Activated naive CD4-positive, alpha-beta T cell treated with anti-CD3 and anti-CD28 coated beads for 36 hours (primary cell): ENCODE measurements at regions not wholly inside any gene's neighbourhood (a gene's known extent, or its start where the extent isn't known, plus 50 kb on each side); places are given as distances from the start of the nearest gene placed in this dataset.

Experiments used
- CTCF ChIA-PET: fragments of 350-600 bp; sonication (Branson Sonifier 250); formaldehyde crosslinking; loops from one replicate; lab custom pipeline; 2021; ENCODE audit warnings: antibody characterized with exemption; lab: Charles Lee
- DNase-seq: peaks from one replicate; pipeline ENCODE4 v3.0.0-alpha.2; 2020
- H3K27ac Mint-ChIP-seq: one replicate; pipeline ENCODE4 v1.8.0; 2021; ENCODE audit warnings: mild to moderate bottlenecking, mixed read lengths
- H3K27me3 Mint-ChIP-seq: one replicate; pipeline ENCODE4 v1.8.0; 2021; ENCODE audit warnings: low read depth, mixed read lengths
- H3K36me3 Mint-ChIP-seq: one replicate; pipeline ENCODE4 v1.8.0; 2021; ENCODE audit warnings: low read depth, mixed read lengths
- H3K4me1 Mint-ChIP-seq: one replicate; pipeline ENCODE4 v1.8.0; 2021; ENCODE audit warnings: low read depth, mixed read lengths
- H3K4me3 Mint-ChIP-seq: one replicate; pipeline ENCODE4 v1.8.0; 2021; ENCODE audit warnings: mild to moderate bottlenecking, moderate library complexity, mixed read lengths
- H3K9me3 Mint-ChIP-seq: one replicate; pipeline ENCODE4 v1.8.0; 2021; ENCODE audit warnings: mixed read lengths
- intact Hi-C: fragments of 100-400 bp; cut with micrococcal nuclease; formaldehyde crosslinking; loops from one replicate; pipeline ENCODE4 v1.15.1; 2023

GRCh38 chr2:118668431-118669424 lies 178.7 kb downstream of the EN1 start:
- CTCF ChIA-PET, result no interaction called here
- Mint-ChIP-seq H3K4me1 (no peaks in the 10 kb centered on the region), H3K36me3 (no peaks in the 10 kb centered on the region), H3K9me3 (no peaks in the 10 kb centered on the region), H3K27ac (no peak overlapping the region), H3K27me3 (peaks cover 3% of the 10 kb centered on the region), H3K4me3 (no peak overlapping the region)
- no peak for DNase-seq
- intact Hi-C loops, result no loop called here

- Mint-ChIP-seq H3K36me3 (no peaks in the 10 kb centered on the region), H3K4me1 (no peaks in the 10 kb centered on the region), H3K4me3 (no peak overlapping the region), H3K9me3 (no peaks in the 10 kb centered on the region), H3K27ac (no peak overlapping the region), H3K27me3 (peaks cover 3% of the 10 kb centered on the region)
- intact Hi-C loops, result no loop called here
- no peak for DNase-seq
- CTCF ChIA-PET, result no interaction called here
Observed at GRCh38 chr2:118667964-118668363, 179.5 kb downstream of the EN1 start.

DNA sequence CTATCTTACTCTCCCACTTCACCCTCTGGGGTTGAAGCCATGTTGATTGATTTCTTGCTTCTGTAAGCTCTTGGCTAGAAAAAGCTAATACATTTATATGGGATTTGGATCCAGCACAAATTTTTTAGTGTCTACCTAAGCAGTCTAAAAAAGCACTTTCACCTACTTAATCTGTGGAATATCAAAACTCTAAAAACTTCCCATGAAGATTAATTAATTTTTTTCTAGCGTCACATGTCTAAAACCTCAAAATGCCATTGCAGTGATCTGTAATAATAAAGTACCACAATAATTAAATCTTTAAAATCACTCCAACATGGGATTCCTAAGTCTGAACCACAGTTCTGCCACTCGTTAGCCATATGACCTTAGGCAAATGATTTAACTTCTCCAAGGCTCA lies 180.1 kb downstream of the EN1 start:
- intact Hi-C loops, result no loop called here
- Mint-ChIP-seq H3K27ac (no peak overlapping the region), H3K27me3 (peaks cover 3% of the 10 kb centered on the region), H3K9me3 (no peaks in the 10 kb centered on the region), H3K4me1 (no peaks in the 10 kb centered on the region), H3K36me3 (no peaks in the 10 kb centered on the region), H3K4me3 (no peak overlapping the region)
- no peak for DNase-seq
- CTCF ChIA-PET, result no interaction called here

DNA sequence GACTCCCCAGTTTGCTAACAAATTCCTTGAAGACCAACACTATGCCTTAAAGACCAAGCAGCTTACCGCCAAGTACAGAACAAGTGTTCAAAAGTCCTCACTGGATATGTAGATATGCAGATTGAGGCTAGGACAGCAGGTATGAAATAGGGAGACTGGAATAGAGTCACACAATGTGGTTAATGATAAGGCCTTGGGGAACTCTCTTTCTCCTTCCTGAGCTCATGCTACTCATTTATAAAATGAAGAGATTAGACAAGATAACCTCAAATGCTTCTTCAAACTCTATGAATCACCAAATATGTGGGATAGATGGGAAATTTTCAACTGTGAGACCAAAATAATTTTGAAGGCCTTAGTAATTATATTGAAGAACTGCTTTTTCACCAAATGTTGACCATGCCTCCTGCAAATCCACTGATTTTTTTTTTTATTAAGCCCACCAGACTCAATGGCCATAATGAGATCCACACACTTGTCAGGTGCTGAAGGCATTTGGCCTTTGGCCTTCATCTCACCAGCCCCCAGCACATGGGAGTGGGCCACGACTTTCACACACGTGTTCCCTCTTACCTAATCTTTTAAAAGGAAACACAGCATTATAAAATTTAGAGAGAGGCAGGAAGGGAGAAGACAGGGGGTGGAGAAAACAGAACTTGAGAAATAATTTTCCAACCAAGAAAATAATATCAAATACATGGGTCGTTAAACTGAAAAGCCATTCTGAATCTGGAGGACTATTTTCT lies 181.5 kb downstream of the EN1 start:
- Mint-ChIP-seq H3K27me3 (peaks cover 3% of the 10 kb centered on the region), H3K36me3 (no peaks in the 10 kb centered on the region), H3K4me1 (no peaks in the 10 kb centered on the region), H3K9me3 (no peaks in the 10 kb centered on the region), H3K27ac (no peak overlapping the region), H3K4me3 (no peak overlapping the region)
- intact Hi-C loops, result no loop called here
- DNase-seq, result no peak
- CTCF ChIA-PET, result no interaction called here

- no peak for DNase-seq
- H3K27ac Mint-ChIP-seq, result no peak overlapping the region
- no peak overlapping the region for H3K4me3 Mint-ChIP-seq
- intact Hi-C loops, result no loop called here
- no peaks in the 10 kb centered on the region for H3K9me3 Mint-ChIP-seq
- CTCF ChIA-PET, result no interaction called here
- peaks cover 3% of the 10 kb centered on the region for H3K27me3 Mint-ChIP-seq
- no peaks in the 10 kb centered on the region for H3K4me1 Mint-ChIP-seq
- no peaks in the 10 kb centered on the region for H3K36me3 Mint-ChIP-seq
Observed at GRCh38 chr2:118661179-118661578, 186.3 kb downstream of the EN1 start.

DNA sequence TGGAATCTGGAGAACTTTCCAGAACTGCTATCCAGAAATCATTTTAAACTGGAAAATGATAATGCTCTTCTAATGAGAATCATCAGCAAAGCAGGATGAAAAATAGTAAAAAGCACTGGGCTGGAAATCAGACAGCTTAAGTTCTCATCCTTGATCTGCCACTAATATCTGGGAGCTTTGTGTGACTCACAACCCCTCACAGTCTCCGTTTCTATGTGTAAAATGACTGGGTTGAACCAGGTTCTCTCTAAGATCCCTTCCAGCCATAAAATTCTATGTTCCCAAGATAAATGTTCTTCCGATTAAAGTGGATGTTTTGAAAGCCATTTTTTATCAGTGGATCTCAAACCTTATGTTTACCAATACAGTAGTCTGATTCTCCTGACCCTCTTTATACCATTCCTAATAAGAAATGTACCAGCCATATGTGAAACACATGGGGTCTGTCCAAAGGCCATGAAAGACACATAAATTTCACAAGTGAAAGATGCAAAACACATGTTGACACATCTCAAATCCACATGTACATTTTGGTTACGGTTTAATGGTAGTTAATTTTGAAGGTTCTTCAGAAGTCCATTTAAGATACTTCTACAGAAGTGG lies 188.8 kb downstream of the EN1 start:
- Mint-ChIP-seq H3K27ac (no peak overlapping the region), H3K9me3 (no peaks in the 10 kb centered on the region), H3K4me3 (no peak overlapping the region), H3K27me3 (no peaks in the 10 kb centered on the region), H3K4me1 (no peaks in the 10 kb centered on the region), H3K36me3 (no peaks in the 10 kb centered on the region)
- intact Hi-C loops, result no loop called here
- no peak for DNase-seq
- CTCF ChIA-PET, result no interaction called here

- CTCF ChIA-PET, result no interaction called here
- no peaks in the 10 kb centered on the region for H3K36me3 Mint-ChIP-seq
- H3K4me1 Mint-ChIP-seq, result no peaks in the 10 kb centered on the region
- intact Hi-C loops, result no loop called here
- H3K9me3 Mint-ChIP-seq, result no peaks in the 10 kb centered on the region
- H3K4me3 Mint-ChIP-seq, result no peak overlapping the region
- H3K27ac Mint-ChIP-seq, result no peak overlapping the region
- no peaks in the 10 kb centered on the region for H3K27me3 Mint-ChIP-seq
- DNase-seq, result no peak
Observed at GRCh38 chr2:118657466-118657865, 190.0 kb downstream of the EN1 start.

- H3K9me3 Mint-ChIP-seq, result peaks cover 13% of the 10 kb centered on the region
- DNase-seq, result no peak
- intact Hi-C loops, result no loop called here
- H3K27me3 Mint-ChIP-seq, result peaks cover 5% of the 10 kb centered on the region
- H3K4me3 Mint-ChIP-seq, result no peak overlapping the region
- CTCF ChIA-PET, result no interaction called here
- H3K27ac Mint-ChIP-seq, result no peak overlapping the region
- no peaks in the 10 kb centered on the region for H3K4me1 Mint-ChIP-seq
- H3K36me3 Mint-ChIP-seq, result no peaks in the 10 kb centered on the region
Observed at GRCh38 chr2:118654945-118655344, 192.5 kb downstream of the EN1 start.

DNA sequence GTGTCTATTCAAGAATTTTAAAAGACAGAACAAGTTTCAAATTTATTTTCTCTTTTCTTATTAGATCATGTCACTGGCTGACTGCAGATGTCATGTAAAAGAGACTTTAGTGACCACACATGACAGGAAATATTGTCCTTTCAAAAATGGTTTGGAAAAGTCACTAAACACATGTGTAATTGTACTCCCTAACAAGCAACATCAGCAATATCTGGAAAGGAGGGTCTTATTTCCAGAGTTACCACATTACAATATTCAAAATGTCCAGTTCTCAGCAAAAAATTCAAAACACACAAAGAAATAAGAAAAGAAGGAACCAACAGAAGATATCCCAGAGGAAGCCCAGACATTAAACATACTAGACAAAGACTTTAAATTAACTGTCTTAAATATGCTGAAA lies 197.1 kb downstream of the EN1 start:
- no peaks in the 10 kb centered on the region for H3K36me3 Mint-ChIP-seq
- no peak overlapping the region for H3K27ac Mint-ChIP-seq
- no peak for DNase-seq
- no peak overlapping the region for H3K4me3 Mint-ChIP-seq
- CTCF ChIA-PET, result no interaction called here
- H3K4me1 Mint-ChIP-seq, result no peaks in the 10 kb centered on the region
- H3K27me3 Mint-ChIP-seq, result peaks cover 12% of the 10 kb centered on the region
- intact Hi-C loops, result no loop called here
- H3K9me3 Mint-ChIP-seq, result peaks cover 15% of the 10 kb centered on the region

- Mint-ChIP-seq H3K27ac (no peak overlapping the region), H3K4me3 (no peak overlapping the region), H3K36me3 (no peaks in the 10 kb centered on the region), H3K27me3 (peaks cover 12% of the 10 kb centered on the region), H3K9me3 (peaks cover 7% of the 10 kb centered on the region), H3K4me1 (no peaks in the 10 kb centered on the region)
- intact Hi-C loops, result no loop called here
- CTCF ChIA-PET, result no interaction called here
- no peak for DNase-seq
Observed at GRCh38 chr2:118645876-118646275, 201.6 kb downstream of the EN1 start.

DNA sequence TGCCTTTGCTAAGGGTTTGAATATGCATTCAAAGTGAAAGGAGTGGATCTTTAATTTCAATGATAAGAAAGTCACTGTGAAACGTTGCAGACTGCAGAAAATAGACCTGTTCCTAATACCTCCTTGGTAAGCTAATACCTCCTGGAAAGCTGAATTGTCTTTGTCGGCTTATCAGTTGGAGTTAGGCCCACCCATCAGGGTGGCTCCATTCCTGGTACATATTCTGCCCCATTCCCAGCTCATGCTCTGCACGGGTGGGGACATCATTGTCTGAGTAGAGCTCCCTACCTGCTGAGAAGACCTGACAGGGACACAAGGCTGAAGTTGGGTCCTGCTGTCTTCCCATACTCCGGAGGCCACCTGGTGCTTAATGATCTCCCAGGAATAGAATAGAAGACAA lies 203.3 kb downstream of the EN1 start:
- no peak for DNase-seq
- Mint-ChIP-seq H3K4me3 (no peak overlapping the region), H3K4me1 (no peaks in the 10 kb centered on the region), H3K9me3 (no peaks in the 10 kb centered on the region), H3K27ac (no peak overlapping the region), H3K27me3 (peaks cover 3% of the 10 kb centered on the region), H3K36me3 (no peaks in the 10 kb centered on the region)
- CTCF ChIA-PET, result no interaction called here
- intact Hi-C loops, result no loop called here

DNA sequence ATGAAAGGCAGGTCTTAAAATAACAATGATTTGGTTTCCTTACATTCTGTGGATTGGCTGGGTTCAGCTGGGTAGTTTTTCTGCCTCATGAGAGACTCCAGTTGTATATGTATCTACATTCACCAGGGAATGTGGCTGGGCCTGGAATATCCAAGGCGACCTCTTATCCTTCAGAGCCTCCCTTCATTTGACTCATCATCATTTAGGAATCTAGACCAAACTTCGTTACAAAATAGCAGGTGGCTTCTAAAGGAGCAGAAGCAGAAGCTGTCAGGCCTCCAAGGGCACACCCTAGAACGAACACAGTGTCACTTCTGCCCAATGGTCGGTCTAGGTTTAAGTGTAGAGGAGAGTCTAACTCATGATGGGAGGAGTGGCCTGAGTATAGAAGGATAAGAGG lies 204.2 kb downstream of the EN1 start:
- H3K4me1 Mint-ChIP-seq, result no peaks in the 10 kb centered on the region
- peaks cover 1% of the 10 kb centered on the region for H3K9me3 Mint-ChIP-seq
- peaks cover 3% of the 10 kb centered on the region for H3K27me3 Mint-ChIP-seq
- no peak overlapping the region for H3K27ac Mint-ChIP-seq
- CTCF ChIA-PET, result no interaction called here
- DNase-seq, result no peak
- intact Hi-C loops, result no loop called here
- H3K36me3 Mint-ChIP-seq, result no peaks in the 10 kb centered on the region
- H3K4me3 Mint-ChIP-seq, result no peak overlapping the region
